Activated CD4-positive, alpha-beta T cell treated with anti-CD3 and anti-CD28 coated beads, Interleukin-2, amount 50 U/mL, for 1 hour (primary cell): ENCODE measurements at regions not wholly inside any gene's neighbourhood (a gene's known extent, or its start where the extent isn't known, plus 50 kb on each side); places are given as distances from the start of the nearest gene placed in this dataset.

Experiments
- DNase-seq: peaks from one replicate; pipeline ENCODE4 v3.0.0-alpha.2; 2020

DNA sequence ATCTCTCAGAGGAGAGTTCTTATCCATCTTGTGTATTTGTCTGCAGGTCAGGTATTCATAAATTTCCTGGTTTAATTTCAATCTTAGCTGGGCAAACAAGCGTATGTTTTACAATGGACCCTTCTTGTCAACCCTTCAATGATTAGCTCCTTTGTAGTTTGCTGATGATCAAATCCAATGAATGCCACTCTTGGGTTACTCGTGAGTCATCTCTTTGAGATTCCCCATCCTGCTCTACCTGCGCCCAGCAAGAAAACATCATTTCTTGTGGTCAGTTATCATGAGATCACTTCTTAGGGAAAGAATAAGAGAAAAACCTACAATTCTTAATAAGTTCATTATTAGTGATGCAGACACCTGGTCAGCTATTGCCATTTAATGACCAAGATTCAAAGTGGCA, 572.3 kb upstream of the PKN2 start:
- DNase-seq = no peak

DNA sequence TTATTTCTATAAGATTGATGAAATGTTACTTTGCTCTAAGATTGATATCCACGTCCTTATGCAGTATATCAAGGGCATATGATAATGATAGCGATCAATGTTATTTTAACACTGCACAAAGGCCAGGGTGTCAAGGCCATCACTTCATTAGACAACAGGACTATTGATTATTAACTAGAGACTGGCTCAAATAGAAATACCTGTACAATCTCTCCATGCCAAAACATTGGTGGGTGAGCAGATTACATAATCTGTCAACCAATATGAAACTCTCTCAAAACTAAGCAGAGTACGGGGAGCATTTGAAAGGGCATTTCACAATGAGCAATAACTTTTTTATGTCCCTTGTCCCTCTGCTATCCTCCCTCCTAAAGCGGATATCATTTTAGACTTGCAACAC, 566.5 kb upstream of the PKN2 start:
- DNase-seq = no peak

DNA sequence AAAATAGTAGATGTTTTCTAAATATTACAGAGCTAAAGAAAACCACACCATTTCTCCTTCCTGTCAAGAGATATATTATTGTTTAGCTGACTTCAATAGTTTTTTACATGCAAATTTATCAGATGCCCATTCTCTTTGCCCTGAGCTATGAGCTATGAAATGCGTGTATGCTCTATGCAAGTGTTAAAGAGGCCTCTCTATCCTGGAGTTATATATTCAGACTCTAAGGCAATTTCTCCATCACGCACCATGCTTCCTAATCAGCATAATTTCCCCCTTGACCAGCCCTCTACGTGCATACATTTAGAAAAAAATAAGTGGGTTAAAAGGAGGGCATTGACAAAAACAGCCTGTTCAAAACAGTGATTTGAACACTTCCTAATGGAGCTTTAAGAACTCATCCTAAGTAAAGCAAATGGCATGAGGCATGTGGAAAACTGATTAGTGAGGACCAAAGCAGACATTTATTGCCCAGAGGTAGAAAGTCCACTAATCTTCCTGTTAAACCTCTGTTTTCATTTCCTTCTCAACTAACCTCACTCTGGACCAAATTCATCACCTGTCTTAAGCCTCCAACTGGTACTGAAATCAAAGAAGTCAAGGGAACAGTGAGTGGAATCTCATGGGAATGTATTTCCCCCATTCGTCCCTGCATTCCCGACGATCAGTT, 565.8 kb upstream of the PKN2 start:
- DNase-seq = no peak

DNA sequence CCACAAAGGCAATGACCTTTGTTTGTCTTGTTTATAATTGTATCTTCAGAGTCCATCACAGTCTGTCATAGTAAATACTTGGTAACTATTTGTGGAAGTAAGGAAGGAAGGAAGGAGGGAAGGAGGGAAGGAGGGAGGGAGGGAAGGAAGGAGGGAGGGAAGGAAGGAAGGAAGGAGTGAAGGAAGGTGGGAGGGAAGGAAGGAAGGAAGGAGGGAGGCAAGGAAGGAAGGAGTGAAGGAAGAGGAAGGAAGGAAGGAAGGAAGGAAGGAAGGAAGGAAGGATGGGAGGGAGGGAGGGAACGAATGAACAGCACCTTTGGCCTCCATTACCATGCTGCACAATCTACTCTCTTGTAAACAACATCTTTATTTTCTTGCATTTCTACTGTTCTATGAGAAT, 559.5 kb upstream of the PKN2 start:
- no peak for DNase-seq

DNA sequence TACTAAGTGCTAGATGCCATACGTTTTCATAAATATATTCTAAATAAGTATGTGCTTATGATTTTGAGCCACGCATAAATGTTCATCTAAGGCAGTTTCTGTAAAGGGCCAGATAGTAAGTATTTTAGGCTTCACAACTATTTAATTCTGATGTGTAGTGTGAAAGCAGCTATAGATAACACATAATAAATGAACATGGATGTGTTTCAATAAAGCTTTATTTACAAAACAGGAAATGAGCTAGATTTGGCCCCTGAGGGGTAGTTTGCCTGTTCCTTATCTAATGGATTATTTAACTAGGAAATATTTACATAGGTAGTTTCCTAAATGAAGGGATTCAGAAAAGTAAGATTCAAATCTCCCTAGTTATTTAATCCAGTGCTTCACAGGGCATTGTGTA, 557.6 kb upstream of the PKN2 start:
- no peak for DNase-seq

DNA sequence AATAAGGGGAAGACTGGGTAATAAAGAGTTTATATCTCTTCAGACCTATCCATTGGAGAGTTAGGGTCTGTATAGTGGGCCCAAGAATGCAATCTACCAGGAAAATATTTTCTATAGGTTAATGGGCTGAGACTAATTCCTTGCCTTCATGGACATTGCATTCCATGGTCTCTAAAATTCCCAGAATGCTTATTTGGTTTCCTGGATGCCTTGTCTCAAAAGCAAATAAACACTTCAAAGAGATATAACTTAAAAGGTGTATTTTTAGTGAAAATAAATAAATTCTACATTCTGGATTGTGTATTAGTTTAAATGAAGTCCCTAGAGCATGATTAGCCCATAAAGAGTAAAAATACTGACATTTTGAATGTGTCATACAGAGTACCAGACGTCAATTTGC, 550.1 kb upstream of the PKN2 start:
- no peak for DNase-seq

DNA sequence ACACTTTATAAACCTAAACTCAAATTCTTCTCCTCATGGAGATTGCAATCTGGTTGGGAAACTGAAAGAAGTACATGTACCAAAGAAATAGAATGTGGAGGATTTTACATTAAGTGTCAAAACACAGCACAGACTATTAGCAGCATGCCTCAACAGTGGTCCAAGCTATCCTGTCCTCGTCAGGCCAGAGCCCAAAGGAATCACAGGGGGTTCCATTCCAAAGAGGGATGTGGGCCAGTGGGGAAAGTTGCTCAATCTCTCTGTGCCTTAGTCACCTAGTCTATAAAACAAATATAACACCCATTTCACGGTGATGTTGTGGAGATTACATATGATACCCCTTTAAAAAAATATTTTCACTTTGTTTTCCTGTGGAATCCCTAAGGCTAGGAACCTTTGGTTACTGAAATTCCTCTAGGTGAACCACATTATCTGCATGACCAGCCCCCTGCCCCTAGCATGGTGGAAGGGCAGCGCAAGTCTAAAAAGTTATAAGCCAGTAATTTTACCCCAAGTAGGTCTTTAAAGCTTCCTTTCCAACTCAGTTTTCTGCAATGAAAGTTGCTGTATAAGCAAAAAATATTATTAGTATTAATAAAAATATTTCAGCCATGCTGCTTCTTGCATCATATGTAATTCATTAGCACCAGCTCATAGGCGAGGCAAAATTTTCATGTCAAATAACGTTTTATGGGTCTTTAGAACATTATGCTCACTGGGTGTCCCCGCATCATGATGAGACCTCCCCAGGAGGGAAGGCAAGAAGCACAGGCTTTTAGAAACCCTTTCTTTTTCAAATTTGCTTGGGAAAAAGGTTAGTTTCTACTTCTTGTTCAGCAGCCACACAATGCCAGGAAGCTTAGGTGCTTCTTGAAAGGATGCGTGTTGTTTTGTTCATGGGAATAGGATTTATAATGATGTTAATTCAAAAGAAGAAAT, 548.8 kb upstream of the PKN2 start:
- DNase-seq = no peak

DNA sequence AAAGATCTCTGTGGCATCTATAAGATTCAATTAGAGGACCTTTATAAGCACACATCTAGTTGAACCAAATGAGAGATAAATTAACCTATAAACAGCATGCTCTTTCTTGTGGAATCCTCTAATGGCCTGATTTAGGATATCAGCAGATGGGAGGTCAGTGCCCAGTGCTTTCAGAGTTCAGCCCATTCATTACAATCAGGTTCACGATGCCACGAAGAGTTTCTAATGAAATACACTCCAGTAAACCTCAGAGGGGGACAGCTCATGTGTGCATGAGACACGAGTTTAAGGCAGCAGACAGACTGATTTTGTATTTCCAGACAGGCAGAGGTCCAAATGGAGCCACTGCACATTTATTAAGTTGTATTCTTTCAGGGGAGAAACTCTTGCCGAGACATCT, 544.4 kb upstream of the PKN2 start:
- no peak for DNase-seq

DNA sequence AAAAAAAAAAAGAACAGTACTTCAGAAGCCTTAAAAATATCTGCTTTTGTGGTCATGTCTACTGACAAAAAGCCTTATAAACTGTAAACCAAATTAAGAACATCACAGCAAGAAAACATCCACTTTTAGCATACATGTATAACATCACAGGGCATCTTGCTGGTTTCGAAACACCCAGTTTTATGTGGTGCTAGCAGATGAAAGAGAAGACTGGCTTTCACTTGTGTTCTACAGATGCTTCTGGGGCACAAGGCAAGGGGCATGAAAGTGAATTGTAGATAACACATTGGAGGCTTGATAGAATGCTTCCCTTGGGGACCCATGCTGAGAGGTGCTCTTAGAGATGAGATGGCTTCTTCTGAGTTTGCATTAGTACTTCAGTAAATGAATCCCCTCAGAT, 543.7 kb upstream of the PKN2 start:
- no peak for DNase-seq

DNA sequence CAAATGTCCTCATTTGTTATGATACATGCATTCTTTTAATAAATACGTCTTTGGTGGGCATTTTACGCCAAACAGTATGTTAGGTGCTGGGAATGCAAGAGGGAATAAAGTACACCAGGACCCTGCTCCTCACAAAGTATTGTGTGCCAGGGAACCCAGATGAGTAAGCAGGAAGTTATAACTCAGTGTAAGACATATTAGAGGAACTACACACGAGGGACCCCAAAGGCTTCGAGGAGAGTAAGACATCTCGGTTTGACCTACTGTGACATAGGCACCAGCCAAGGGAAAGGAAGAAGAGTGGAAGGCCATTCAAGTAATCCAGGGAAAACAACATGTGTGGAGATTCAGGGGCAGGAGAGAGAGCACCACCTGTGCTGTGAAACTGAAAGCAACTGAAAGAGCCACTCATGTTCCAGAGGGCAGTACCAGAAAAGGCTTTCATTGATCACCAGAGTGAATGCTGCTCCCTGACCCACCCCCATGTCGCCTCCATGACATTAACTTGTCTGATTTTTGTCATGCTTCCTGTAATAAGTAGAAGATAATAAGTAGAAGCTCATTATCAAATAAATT, 542.5 kb upstream of the PKN2 start:
- no peak for DNase-seq

DNA sequence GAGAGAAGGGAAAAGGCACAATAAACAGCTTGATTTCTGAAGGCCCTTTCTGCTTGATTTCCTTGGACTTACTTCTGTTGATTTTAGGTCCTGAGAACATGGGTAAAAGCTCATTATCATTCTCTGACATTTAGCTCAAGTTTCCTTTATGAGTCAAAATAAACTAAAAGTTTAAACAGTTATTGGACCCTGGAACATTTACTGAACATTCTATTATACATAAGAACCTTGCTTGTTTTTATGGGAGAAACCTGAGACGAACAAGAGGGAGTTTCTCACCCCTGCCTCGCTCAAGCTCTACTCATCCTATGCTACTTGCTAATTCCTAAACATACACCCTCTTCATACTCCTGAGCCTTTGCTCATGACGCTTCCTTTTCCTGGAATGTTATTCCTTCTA, 538.3 kb upstream of the PKN2 start:
- no peak for DNase-seq

DNA sequence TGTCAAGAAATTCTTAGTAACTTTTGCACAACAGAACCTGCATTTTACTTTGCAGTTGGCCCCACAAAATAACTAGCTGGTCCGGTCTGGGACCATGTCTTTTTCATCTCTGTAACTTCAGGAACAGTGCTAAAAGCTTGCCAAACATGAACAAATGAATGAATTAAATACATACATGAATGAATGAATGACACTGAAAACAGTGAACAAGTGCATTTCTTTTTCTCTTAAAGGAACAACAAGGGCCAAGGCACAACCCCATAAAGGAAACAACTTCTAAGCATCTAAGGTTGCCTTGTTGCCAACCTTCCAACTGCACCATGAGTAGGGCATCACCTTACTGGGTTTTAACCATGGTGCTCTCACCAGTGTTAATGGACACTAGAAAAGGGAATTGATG, 534.4 kb upstream of the PKN2 start:
- no peak for DNase-seq

DNA sequence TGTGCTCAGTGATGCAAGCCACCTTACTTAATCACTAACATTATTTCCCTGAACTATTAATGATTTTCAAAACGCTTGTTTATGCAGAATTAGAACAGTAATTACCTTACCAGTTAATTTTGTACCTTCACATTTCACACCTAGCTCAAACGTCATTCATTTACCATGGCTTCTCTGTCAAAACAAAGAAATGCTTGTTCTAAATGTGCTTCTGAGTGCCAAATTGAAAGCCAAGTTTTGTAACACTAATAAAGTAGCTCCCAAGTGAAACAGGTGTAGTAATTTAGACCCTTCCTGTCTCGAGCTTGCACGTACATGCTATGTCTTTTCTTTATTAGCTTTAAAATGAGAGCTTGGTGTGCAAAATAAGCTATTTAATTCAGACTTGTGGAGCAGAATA, 533.7 kb upstream of the PKN2 start:
- no peak for DNase-seq

DNA sequence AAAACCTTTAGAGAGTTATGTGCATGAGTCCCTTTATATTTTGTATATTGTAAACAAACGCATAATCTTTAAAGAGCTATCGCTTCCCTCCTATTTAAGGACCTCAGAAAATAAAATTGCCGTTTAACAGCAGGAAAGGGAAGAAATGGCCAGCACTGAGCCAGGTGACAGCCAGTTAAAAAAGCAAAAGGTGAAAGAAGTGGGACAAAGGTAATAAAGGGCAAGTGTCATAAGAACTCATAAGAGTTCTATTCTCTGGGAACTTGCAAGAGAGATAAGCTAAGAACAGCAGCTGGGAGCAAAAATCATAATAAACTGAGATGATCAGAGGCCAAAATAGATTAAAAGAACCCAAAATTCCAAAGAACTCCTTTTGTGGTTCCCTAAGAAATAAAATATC, 520.9 kb upstream of the PKN2 start:
- no peak for DNase-seq

DNA sequence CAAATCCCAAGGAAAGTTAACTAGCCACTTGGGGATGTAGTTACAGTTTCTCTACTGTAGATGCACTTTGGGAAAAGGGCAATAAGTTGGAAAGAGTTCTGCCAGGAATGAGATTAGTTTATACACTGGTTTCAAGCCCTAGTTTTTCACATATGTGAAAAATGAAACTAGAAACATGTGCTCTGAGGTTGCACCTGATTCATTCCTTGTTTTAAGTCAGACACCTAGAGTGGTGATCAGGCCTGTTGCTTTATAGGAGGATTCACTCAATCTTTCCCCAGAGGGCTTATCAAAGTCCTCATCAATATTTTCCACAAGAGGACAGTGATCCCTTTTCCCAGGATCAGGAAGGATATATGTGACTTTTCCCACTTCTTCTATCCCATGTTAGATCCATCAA, 515.9 kb upstream of the PKN2 start:
- no peak for DNase-seq

DNA sequence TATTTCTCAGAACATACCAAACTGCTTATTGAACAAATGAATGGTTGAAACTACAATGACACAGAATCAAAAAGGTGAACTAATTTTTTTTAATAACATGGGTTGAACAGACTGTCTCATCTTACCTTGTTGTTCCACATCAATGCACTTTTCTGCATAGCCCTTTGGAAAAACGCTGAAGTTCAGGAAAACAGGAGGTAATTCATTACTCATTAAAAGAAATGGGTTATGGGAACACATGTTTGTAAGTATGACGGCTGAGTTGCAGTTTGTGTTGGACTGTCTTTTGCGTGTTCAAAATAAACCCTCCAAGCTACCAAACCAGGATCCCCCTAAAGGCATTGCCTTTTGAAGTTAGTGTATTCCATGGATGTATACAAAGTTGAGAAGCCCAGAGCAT, 514.9 kb upstream of the PKN2 start:
- no peak for DNase-seq

DNA sequence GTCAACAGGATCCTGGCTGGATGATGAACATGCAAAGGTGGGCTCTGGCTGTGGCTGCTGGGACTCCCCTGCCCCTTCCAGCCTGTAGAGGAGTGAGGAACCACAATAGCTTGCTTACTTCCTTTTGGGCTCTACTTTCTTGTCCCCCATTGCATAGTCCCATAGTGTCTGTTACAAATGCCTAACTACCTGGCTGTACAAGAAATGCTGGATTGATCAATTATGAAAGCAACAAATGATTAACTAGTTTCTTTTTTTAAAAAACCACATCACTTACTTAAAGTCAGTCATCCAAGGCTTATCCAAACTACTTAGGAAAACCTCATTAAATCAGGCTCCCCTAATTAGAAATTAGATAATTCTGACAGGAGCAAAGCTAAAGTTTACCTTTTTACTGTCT, 514.1 kb upstream of the PKN2 start:
- DNase-seq = no peak

DNA sequence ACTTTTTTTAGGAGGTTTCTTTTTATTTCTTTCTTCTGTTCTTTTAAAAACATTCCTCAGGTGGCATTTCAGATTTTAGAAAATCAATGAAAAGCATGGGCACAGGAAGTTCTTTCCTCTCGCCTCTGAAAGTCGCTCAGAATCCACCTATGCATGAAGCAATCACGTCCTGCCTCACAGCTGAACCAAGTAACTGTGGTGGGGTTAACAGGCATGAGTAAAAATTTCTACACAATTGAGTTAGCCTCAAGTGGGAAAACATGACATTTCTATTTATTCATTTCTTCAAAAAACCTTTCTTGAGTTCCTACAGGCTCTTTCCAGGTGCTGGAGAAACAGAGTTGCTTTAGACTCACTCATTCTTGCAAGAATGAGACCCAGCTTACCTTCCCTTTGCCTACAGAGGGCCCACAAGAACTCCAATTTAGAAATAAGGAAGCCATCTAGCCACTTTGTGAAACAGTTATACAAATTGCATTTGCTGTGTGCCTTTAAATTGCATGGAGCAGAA, 508.9 kb upstream of the PKN2 start:
- DNase-seq = no peak

DNA sequence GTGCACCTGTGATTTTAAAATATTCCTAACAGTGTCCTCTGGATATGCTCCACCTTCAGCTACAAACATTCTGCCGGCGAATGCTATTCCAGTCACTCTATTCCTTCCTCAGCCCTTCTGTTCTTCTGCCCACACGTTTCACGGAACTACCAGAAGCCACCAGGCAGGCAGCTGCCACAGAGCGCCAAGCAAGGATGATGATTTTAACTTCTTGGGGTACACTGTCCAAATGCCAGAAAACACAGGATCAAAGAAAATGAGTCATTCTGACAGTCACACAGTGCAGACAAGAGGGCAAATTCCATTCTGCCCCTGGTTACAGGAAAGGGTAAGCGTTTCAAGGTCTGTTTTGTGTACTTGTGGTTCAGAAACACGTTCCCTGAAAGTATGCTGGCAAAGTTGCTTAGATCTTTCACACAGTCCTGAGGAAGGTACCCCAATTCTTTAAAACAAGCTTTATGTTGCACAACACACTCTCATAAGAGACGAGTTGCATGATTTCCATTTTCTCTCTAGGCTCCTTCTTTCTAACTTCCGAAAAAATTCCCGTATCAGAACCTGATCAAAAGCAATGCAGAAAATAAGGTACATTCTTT, 508.3 kb upstream of the PKN2 start:
- no peak for DNase-seq

DNA sequence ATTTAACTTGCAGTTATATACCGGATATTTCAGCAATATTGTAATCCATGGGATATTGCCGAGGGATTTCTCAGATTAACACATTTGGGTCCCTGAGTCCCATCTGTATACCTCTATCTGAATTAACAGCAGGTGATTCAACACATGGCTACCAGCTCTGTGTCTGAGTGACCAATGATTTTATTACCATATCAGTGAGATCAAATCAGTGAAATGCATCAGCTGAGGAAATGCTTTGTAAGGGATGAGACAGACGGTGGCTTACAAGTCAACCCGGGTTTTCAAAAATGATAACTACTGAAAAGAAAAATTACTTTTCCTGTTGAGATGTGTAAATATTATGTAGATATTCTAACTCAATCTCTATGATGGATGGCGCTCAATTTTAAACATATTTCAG, 504.1 kb upstream of the PKN2 start:
- DNase-seq = no peak

DNA sequence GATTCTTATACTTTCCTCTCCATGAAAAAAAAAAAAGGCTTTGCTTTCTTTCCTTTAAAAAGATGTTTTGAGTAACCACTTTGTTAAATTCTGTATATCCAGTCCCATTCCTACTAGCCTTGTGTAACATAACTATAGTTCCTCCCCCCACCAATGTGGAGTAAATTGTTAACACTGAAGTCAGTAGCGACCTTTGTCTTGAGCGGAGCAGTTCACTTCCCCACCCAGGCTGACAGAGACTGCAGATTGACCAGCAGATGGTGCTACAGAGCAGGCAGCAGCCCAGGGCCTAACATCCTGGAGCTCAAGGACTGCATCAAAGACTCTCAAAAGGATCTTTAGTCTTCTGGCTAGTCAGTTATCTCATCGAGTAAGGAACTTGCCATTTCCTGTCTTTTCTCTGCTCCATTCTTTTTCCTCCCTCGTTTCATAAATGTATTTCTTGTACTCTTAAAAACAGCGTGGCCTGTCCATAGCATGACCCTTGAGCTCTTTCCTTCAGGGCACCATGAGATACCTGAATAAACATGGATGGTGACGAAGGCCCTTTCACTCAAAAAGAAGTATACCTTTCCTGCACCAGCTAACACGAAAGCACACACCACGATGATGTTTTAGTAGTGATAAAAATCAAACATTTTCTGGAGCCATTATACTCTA, 503.5 kb upstream of the PKN2 start:
- peak; percentile 29 for DNase-seq

DNA sequence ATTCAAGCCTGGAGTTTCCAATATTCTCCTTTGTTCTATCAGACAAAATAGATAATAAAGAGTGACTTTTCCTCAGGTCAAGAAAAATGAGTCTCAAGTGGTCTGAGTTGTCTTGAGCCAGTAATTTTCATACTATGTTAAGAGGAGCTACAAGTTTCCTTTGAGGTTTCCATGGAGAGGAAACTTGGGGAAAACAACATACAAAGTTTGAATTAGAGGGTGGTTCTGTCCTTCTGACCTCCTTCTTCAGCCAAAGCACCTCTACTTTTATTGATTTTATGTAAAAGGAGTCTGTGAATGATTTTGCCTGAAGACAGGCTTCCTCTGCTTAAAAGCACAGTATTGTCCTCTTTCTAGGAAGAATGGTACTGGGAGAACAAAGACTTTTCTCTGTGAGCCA, 497.2 kb upstream of the PKN2 start:
- DNase-seq = no peak

DNA sequence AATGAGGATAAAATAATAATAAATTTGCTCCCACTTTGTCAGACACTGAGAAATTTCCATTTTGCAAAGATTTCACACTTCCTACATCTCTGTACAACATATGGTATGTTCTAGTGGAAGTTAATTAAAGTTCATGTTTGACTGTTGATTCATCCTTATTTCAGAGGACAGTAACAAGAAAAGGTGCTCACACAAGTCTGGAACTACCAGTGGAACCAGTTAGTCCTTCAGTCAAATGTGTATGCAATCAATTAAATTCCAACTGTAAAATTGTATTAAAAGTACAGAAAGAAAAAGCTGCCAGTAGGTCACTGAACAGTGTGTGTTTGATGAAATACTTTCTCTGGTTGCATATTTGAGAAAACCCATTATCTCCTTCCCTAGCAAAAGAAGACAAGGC, 496.0 kb upstream of the PKN2 start:
- DNase-seq = no peak
